WTC11 (cell line): ENCODE measurements at regions not wholly inside any gene's neighbourhood (a gene's known extent, or its start where the extent isn't known, plus 50 kb on each side); places are given as distances from the start of the nearest gene placed in this dataset.
A peak's percentile ranks its signal among the peaks of the same experiment; 100 is the strongest.

Experiments used
- ATAC-seq: fragments of 200-7000 bp; cut with Tn5 transposase; 2 replicates; pipeline ENCODE4 v1.10.0; 2021; ENCODE audit warnings: mild to moderate bottlenecking, moderate library complexity
- CTCF ChIA-PET: fragments of 300-600 bp; sonication (Branson Sonifier 250); formaldehyde crosslinking; loops from one replicate; lab custom pipeline; 2021; ENCODE audit warnings: antibody characterized with exemption; lab: Charles Lee
- POLR2A ChIA-PET: fragments of 350-600 bp; sonication (Branson Sonifier 250); formaldehyde crosslinking; loops from one replicate; lab custom pipeline; 2021; ENCODE audit warnings: antibody characterized with exemption; lab: Charles Lee
- DNase-seq: peaks from one replicate; pipeline ENCODE4 v3.0.0; 2021; ENCODE audit warnings: low spot score
- H3K27ac Mint-ChIP-seq: 2 replicates; pipeline ENCODE4 v1.8.0; 2021; ENCODE audit warnings: mixed read lengths
- H3K27me3 Mint-ChIP-seq: 2 replicates; pipeline ENCODE4 v1.8.0; 2021; ENCODE audit warnings: low read depth, mild to moderate bottlenecking, moderate library complexity, mixed read lengths
- H3K36me3 Mint-ChIP-seq: 2 replicates; pipeline ENCODE4 v1.8.0; 2021; ENCODE audit warnings: mixed read lengths
- H3K4me1 Mint-ChIP-seq: 2 replicates; pipeline ENCODE4 v1.8.0; 2022; ENCODE audit warnings: mixed read lengths
- H3K4me3 Mint-ChIP-seq: 2 replicates; pipeline ENCODE4 v1.8.0; 2021; ENCODE audit warnings: mild to moderate bottlenecking, moderate library complexity, mixed read lengths
- H3K9me3 Mint-ChIP-seq: 2 replicates; pipeline ENCODE4 v1.8.0; 2021; ENCODE audit warnings: mixed read lengths
- AFF4 ChIP-seq: sonication (generic); formaldehyde crosslinking; IDR thresholded peaks from 2 replicates; pipeline ENCODE4 v1.8.1; 2023; ENCODE audit warnings: mild to moderate bottlenecking, missing genetic modification reagents, borderline replicate concordance
- AR ChIP-seq: fragments of 250-450 bp; sonication (Bioruptor Pico); IDR thresholded peaks from 2 replicates; pipeline ENCODE4 v1.9.0; 2021; ENCODE audit warnings: mild to moderate bottlenecking
- EMX1 ChIP-seq: fragments of 250-450 bp; sonication (Bioruptor Pico); IDR thresholded peaks from 2 replicates; pipeline ENCODE4 v1.8.0; 2021; ENCODE audit warnings: mild to moderate bottlenecking
- ETV6 ChIP-seq: sonication (generic); formaldehyde crosslinking; IDR thresholded peaks from 2 replicates; pipeline ENCODE4 v1.8.1; 2022; ENCODE audit warnings: mild to moderate bottlenecking, missing genetic modification reagents
- IRF2 ChIP-seq: sonication (generic); formaldehyde crosslinking; IDR thresholded peaks from 2 replicates; pipeline ENCODE4 v1.8.0; 2022; ENCODE audit warnings: low read depth, missing genetic modification reagents, borderline replicate concordance
- MXD4 ChIP-seq: fragments of 250-450 bp; sonication (Bioruptor Pico); IDR thresholded peaks from 2 replicates; pipeline ENCODE4 v1.8.0; 2021; ENCODE audit warnings: mild to moderate bottlenecking, moderate library complexity, borderline replicate concordance
- NFE2L1 ChIP-seq: sonication (generic); formaldehyde crosslinking; IDR thresholded peaks from 2 replicates; pipeline ENCODE4 v1.8.1; 2023; ENCODE audit warnings: missing genetic modification reagents
- NR3C1 ChIP-seq: sonication (generic); formaldehyde crosslinking; conservative IDR thresholded peaks from 2 replicates; pipeline ENCODE4 v1.8.1; 2023; ENCODE audit warnings: low read depth, mild to moderate bottlenecking, missing genetic modification reagents
- OVOL2 ChIP-seq: fragments of 250-450 bp; sonication (Bioruptor Pico); IDR thresholded peaks from 2 replicates; pipeline ENCODE4 v1.9.0; 2021; ENCODE audit warnings: mild to moderate bottlenecking, borderline replicate concordance
- PRDM15 ChIP-seq: sonication (generic); formaldehyde crosslinking; IDR thresholded peaks from 2 replicates; pipeline ENCODE4 v1.8.0; 2022; ENCODE audit warnings: missing genetic modification reagents
- RORB ChIP-seq: fragments of 250-450 bp; sonication (Bioruptor Pico); IDR thresholded peaks from 2 replicates; pipeline ENCODE4 v1.9.0; 2021; ENCODE audit warnings: mild to moderate bottlenecking
- SMAD4 ChIP-seq: sonication (generic); formaldehyde crosslinking; IDR thresholded peaks from 2 replicates; pipeline ENCODE4 v1.8.0; 2022; ENCODE audit warnings: mild to moderate bottlenecking, missing genetic modification reagents
- ZBTB43 ChIP-seq: sonication (generic); formaldehyde crosslinking; IDR thresholded peaks from 2 replicates; pipeline ENCODE4 v1.8.1; 2023; ENCODE audit warnings: mild to moderate bottlenecking, missing genetic modification reagents
- ZMAT4 ChIP-seq: fragments of 250-450 bp; sonication (Bioruptor Pico); IDR thresholded peaks from 2 replicates; pipeline ENCODE4 v1.9.0; 2021; ENCODE audit warnings: mild to moderate bottlenecking
- ZNF121 ChIP-seq: sonication (generic); formaldehyde crosslinking; IDR thresholded peaks from 2 replicates; pipeline ENCODE4 v1.8.0; 2023; ENCODE audit warnings: missing genetic modification reagents
- ZNF281 ChIP-seq: sonication (generic); formaldehyde crosslinking; IDR thresholded peaks from 2 replicates; pipeline ENCODE4 v1.8.0; 2023; ENCODE audit warnings: mild to moderate bottlenecking, missing genetic modification reagents
- ZNF671 ChIP-seq: fragments of 250-450 bp; sonication (Bioruptor Pico); IDR thresholded peaks from 2 replicates; pipeline ENCODE4 v1.8.0; 2021; ENCODE audit warnings: mild to moderate bottlenecking
- TF ChIP-seq, protein P1 (sequence below): sonication (generic); formaldehyde crosslinking; IDR thresholded peaks from 2 replicates; pipeline ENCODE4 v1.8.1; 2023; ENCODE audit warnings: mild to moderate bottlenecking, missing genetic modification reagents, moderate library complexity
- TF ChIP-seq, protein P2 (sequence below): sonication (generic); formaldehyde crosslinking; IDR thresholded peaks from 2 replicates; pipeline ENCODE4 v1.8.0; 2022; ENCODE audit warnings: mild to moderate bottlenecking, missing genetic modification reagents

DNA sequence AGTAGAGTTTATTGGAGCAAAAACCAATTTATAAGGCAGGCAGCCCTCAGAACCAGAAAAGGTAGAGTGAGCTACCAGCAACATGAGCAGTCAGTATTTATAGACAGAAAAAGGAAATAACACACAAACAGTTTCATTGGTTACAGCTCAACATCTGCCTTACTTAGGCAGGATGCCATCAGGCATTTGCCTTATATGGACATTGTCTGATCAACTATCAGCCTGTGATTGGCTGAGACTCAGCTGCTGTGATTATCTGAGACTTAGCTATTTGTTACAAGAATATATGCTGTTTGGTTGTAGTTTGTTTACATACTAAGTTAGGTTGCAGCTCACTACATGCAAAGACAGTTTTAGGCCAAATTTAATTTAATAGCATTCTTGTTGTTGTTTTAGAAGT is 60.4 kb upstream of the CDK1 start:
- POLR2A ChIA-PET = interaction anchor here (1.5 kb wide), 1 partner anchor 60 kb away, joined by 3 read pairs; the partner anchor contains the start of gene CDK1
- Mint-ChIP-seq H3K27ac (no peak overlapping the region), H3K4me3 (no peak overlapping the region), H3K9me3 (peaks cover 4% of the 10 kb centered on the region; the same call in 1 of the 2 replicates)
- TF ChIP-seq NR3C1 (CRISPR knock-in tag) (no peak), ZBTB43 (CRISPR knock-in tag) (no peak), ETV6 (CRISPR knock-in tag) (no peak), ZMAT4 (no peak), IRF2 (CRISPR knock-in tag) (no peak), ZNF281 (CRISPR knock-in tag) (no peak), SMAD4 (CRISPR knock-in tag) (no peak), RORB (no peak), EMX1 (CRISPR knock-in tag) (no peak), AR (CRISPR knock-in tag) (no peak), OVOL2 (no peak), AFF4 (no peak), ZNF121 (CRISPR knock-in tag) (no peak), NFE2L1 (no peak), ZNF671 (CRISPR knock-in tag) (no peak), PRDM15 (CRISPR knock-in tag) (no peak), MXD4 (CRISPR knock-in tag) (no peak)
- TF ChIP-seq, protein P1, sequence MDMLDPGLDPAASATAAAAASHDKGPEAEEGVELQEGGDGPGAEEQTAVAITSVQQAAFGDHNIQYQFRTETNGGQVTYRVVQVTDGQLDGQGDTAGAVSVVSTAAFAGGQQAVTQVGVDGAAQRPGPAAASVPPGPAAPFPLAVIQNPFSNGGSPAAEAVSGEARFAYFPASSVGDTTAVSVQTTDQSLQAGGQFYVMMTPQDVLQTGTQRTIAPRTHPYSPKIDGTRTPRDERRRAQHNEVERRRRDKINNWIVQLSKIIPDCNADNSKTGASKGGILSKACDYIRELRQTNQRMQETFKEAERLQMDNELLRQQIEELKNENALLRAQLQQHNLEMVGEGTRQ (CRISPR knock-in tag) = no peak
- TF ChIP-seq, protein P2, sequence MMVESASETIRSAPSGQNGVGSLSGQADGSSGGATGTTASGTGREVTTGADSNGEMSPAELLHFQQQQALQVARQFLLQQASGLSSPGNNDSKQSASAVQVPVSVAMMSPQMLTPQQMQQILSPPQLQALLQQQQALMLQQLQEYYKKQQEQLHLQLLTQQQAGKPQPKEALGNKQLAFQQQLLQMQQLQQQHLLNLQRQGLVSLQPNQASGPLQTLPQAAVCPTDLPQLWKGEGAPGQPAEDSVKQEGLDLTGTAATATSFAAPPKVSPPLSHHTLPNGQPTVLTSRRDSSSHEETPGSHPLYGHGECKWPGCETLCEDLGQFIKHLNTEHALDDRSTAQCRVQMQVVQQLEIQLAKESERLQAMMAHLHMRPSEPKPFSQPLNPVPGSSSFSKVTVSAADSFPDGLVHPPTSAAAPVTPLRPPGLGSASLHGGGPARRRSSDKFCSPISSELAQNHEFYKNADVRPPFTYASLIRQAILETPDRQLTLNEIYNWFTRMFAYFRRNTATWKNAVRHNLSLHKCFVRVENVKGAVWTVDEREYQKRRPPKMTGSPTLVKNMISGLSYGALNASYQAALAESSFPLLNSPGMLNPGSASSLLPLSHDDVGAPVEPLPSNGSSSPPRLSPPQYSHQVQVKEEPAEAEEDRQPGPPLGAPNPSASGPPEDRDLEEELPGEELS (CRISPR knock-in tag) = no peak
- TF ChIP-seq, all 79 proteins: peak for 0
- CTCF ChIA-PET = no interaction called here
- DNase-seq (no peak), ATAC-seq (peak; percentile 79)
- H3K4me1 Mint-ChIP-seq = 0 out of 2 replicates have a peak, but pooled peaks cover 2% of the 10 kb centered on the region
- H3K36me3 Mint-ChIP-seq = no peaks in the 10 kb centered on the region
- no peaks in the 10 kb centered on the region for H3K27me3 Mint-ChIP-seq
